Kidney glomerular epithelial cell (primary cell): ENCODE measurements at regions not wholly inside any gene's neighbourhood (a gene's known extent, or its start where the extent isn't known, plus 50 kb on each side); places are given as distances from the start of the nearest gene placed in this dataset.
"Not testable (repeated sequence)": the region's sequence is repeated elsewhere in the genome, so short reads cannot be mapped to it uniquely, and the experiment has no call there.

Experiments
- DNase-seq: peaks from one replicate; lab custom pipeline; 2025; lab: John Stamatoyannopoulos, UW

- no peak for DNase-seq
Measured at GRCh38 chrX:33989936-33990335, 142.2 kb downstream of the FAM47A start.

DNA sequence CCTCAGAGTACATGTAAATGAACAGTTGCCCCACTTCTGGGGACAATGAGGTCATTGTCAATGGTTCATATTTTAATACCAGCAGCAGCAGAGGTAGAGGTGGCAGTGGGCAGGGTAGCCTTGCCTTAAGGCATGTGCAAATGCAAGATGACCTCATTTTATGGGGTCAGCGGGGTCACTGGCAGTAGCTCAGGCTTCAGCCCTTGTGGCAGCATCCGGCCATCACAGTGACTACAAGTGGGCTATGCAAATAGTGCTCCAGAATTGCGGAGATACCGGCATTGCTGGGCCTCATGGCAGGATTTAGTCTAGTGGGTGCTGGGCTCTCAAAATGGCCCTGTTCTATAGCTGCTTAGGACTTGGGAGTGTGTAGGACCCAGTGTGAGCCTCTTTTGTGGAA is 144.7 kb downstream of the FAM47A start:
- DNase-seq: no peak

- no peak for DNase-seq
Measured at GRCh38 chrX:33974676-33975075, 157.4 kb downstream of the FAM47A start.

- DNase-seq: no peak
Measured at GRCh38 chrX:33970028-33970967, 161.8 kb downstream of the FAM47A start.

DNA sequence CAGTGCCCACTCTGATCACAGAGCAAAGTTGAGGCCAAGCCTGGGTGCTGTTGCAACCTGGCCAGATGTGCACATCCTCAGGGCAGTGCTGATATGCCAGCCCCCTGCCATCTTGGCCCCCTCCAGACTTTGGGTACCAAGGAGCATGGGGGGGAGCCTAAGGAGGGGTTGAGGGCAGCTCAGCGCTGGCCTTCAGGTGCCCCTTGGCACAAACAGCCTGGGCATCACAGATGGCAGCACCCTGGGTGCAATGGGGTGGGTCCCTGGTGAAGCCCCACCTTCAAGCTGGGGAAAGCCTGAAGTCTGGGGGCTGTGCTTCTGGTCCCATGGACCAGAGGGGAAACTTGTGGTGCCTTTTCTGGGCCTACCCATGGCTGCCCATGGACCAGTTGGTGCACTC is 163.0 kb downstream of the FAM47A start:
- no peak for DNase-seq

DNA sequence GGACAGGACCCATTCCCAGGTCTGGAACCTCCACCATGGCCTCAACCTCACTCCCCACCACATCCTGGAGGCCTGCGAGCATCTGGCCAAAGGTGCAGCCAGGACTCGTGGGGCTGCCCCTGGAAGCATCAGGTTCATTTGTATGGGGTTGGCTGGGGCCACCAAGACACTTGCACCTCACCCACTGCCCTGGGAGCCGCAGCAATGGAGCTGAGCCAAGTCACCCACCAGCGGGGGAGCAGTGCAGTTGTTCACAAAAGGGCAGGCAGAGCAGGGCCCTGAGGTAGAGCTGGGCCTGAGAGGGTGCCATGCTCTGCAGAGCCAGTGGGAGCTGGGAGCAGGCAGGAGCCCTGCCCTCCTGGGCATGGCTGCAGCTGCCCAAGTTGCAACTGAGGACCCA is 163.5 kb downstream of the FAM47A start:
- DNase-seq: no peak

GRCh38 chrX:33949300-33949699 is 182.8 kb downstream of the FAM47A start:
- no peak for DNase-seq

DNA sequence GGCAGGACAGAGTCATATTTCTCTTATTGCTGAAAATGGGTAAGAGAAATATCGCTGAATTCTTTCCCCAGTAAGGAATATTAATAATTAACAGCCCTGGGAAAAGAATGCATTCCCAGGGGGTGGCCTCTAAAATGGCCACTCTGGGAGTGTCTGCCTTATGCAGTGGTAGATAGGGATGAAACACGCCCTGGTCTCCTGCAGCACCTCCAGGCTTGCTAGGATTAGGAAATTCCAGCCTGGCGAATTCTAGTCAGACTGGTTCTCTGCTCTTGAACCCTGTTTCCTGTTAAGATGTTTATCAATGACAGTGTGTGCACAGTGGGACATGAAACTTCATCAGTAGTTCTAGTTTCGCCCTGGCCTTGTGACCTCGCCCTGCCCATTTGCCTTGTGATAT is 205.9 kb downstream of the FAM47A start:
- DNase-seq: not testable (repeated sequence)

DNA sequence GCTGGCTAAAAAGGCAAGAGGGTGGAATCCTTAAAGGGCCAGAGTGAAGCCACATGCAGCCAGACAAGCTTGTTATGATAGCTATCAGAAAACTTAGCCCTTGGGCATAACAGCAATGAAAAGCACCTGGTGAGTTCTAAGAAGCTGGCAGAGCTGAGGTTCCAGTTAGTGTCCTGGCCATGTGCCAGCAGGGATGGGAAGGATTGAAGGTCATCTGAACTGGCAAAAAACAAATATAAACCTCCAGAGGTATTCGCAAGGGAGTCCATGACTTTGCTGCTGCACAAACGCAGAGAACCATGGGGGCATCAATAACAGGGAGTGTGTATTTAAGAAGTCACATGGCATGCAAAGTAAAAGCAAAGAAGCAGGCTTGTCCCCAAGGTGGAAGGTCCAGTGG is 208.9 kb downstream of the FAM47A start:
- DNase-seq: no peak

DNA sequence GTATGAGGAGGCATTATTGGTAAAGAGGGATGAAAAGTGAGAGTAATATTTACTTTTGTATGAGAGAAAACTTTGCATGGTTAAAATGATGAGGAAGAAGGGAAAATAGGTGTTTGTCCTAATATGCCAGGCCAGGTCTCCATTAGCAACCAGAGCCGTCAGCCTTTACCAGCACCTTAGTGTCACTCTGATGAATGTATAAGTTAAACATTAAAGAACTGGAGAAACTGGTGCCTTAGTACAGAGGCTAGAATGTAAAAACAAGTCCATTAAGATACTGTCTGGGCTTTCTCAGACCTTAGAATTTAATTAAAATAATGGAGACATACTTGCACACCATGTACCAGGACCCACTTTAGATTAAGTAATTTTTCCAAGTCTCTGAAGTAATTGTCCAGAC is 222.3 kb downstream of the FAM47A start:
- peak; percentile 2 for DNase-seq

DNA sequence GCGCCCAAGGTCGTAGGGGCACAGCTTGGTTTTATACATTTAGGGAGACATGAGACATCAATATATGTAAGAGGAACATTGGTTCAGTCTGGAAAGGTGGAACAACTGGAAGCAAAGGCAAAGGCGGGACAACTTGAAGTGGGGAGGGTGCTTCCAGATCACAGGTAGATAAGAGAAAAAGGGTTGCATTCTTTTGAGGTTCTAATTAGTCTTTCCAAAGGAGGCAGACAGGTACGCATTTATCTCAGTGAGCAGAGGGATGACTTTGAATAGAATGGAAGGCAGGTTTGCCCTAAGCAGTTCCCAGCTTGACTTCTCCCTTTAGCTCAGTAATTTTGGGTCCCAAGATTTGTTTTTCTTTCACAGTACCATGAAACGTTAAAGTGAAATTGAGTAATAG is 223.2 kb downstream of the FAM47A start:
- no peak for DNase-seq

DNA sequence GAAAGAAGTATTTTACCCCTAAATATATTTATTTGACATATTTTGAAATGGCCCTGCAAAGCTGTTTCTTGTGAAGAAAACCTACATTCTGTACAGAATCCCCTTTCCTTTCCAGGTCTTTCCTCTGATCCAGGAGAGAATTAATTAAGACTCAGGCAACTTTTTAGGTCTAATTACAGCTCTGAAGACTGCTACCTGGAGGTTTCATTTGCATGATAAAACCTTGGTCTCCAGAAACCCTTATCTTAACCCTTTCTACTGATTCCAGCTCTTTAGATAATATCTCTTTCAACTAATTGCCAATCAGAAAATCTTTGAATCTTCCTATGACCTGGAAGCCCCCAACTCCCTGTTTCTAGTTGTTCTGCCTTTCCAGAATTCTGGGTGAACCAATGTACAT is 224.0 kb downstream of the FAM47A start:
- no peak for DNase-seq

DNA sequence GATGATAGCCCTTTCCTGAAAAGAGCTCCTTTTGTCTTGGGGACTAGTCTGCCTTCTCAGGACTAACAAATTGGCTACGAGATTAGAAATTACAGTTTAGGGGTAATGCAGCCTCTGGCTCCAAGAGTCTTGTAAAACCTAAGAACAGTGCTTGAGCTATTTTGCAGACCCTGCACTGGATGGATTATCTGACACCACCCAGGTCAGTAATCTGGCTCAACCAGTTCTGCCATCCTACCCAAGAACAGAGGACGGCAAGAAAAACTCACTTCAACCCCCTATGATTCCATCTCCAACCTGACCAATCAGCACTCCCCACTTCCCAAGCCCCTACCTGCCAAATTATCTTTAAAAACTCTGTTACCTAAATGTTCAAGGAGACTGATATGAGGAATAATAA is 225.1 kb downstream of the FAM47A start:
- no peak for DNase-seq

- no peak for DNase-seq
Measured at GRCh38 chrX:33892670-33893069, 239.4 kb downstream of the FAM47A start.

DNA sequence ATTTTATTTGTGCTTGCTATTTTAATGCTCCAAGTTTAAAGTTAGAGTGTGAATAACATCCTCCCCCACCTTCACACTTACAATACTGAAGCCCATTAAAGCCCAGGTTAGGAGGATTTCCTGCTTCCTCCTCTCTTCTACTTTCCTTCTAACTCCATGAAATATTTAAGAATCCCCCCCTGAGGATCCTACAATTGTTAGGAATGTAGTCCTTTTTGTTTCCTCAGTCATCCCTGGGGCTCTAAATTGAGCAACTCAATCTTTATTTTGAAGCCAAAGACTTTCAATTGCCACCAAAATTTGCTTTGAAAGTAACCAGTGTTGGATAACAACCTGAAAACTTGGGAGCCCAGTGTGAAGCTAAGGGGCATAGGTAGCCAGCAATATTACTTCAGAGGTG is 276.9 kb downstream of the FAM47A start:
- no peak for DNase-seq

GRCh38 chrX:33852146-33852545 is 280.0 kb downstream of the FAM47A start:
- not testable (repeated sequence) for DNase-seq

GRCh38 chrX:33840176-33840575 is 291.9 kb downstream of the FAM47A start:
- no peak for DNase-seq

GRCh38 chrX:33831211-33831610 is 300.9 kb downstream of the FAM47A start:
- no peak for DNase-seq

DNA sequence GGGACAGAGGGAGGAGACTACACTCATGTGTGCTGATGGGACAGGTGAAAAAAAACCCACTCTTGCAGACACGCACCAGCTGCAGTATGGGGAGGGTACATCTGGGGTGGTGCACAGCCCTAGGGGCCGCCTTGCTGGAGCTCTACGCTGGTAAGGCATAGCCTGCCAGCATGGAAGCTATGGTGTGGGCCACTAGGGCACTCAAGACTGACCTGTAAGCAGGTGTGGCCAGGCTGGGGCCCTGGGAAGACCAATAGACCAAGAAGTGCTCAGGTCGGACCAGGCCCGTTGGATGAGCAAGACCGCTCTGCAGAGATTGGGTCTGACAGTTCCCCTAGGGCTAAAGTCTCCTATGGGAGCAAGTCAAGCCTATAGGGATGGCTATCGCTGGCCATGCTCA is 314.8 kb downstream of the FAM47A start:
- no peak for DNase-seq

DNA sequence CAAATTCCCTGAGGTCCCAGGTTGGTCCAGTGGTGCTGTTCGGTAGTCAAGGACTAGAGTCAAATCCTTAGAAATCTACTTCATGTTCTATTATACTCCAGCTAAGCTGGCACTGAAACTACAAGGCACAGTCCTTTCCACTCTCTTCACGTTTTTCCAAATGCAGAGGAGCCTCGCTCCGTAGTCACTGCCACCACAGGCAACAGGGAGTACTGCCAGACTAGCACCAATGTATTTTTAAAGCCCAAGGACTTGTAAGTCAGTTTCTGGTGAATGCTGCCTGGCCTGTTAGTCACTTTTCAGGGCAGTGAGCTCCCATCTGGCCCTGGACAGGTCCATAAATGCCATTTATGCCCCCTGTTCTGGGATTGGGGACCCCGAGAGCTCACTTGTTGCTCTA is 323.5 kb downstream of the FAM47A start:
- DNase-seq: no peak

GRCh38 chrX:33784548-33784947 is 347.6 kb downstream of the FAM47A start:
- DNase-seq: no peak

- DNase-seq: no peak
Measured at GRCh38 chrX:33741807-33742206, 390.3 kb downstream of the FAM47A start.

- DNase-seq: no peak
Measured at GRCh38 chrX:33735182-33735581, 396.9 kb downstream of the FAM47A start.
